Psoas muscle (tissue), 7 donors: ENCODE measurements at regions not wholly inside any gene's neighbourhood (a gene's known extent, or its start where the extent isn't known, plus 50 kb on each side); places are given as distances from the start of the nearest gene placed in this dataset.
"Not testable (repeated sequence)": the region's sequence is repeated elsewhere in the genome, so short reads cannot be mapped to it uniquely, and the experiment has no call there.

Experiments
- ATAC-seq, 4 donors: fragments of 200-7000 bp; cut with Tn5 transposase; one replicate each; pipeline ENCODE4 v1.9.1; 2020; ENCODE audit warnings: moderate library complexity in 3 of 4, mild to moderate bottlenecking in 2 of 4
- DNase-seq, 2 donors: peaks; one replicate each; pipeline ENCODE4 v3.0.0-alpha.2; 2020
- H3K27ac ChIP-seq: fragments of 200-600 bp; one replicate; pipeline ENCODE4 v1.8.0; 2022
- H3K27me3 ChIP-seq, 3 donors: fragments of 200-600 bp in 1 of 3; one replicate each; pipeline versions ENCODE4 v1.6.1 to v1.8.0; 2013 to 2022; ENCODE audit warnings: low read length in 2 of 3, mild to moderate bottlenecking in 2 of 3, moderate library complexity in 1 of 3; ENCODE audit not compliant: insufficient read depth in 3 of 3
- H3K36me3 ChIP-seq, 2 donors: fragments of 200-600 bp in 1 of 2; one replicate each; pipeline versions ENCODE4 v1.6.1 to v1.8.0; 2013 to 2022; ENCODE audit warnings: low read depth in 1 of 2, mild to moderate bottlenecking in 1 of 2, moderate library complexity in 1 of 2; ENCODE audit not compliant: insufficient read depth in 1 of 2
- H3K4me1 ChIP-seq: fragments of 200-600 bp; one replicate; pipeline ENCODE4 v1.8.0; 2022
- H3K4me3 ChIP-seq: fragments of 200-600 bp; one replicate; pipeline ENCODE4 v1.8.0; 2022; ENCODE audit warnings: mild to moderate bottlenecking
- H3K9me3 ChIP-seq: fragments of 200-600 bp; one replicate; pipeline ENCODE4 v1.8.0; 2022
- CTCF ChIP-seq: fragments of 200-600 bp; IDR thresholded peaks from one replicate; pipeline ENCODE4 v1.8.0; 2022; ENCODE audit warnings: antibody characterized with exemption
- WGBS, 3 donors: extraction: QIAGEN DNeasy Blood & Tissue Kit; methylation state at CpG; one replicate each; pipeline versions ENCODE4 v1.1.6 to v1.1.7; 2013; 5-methylcytosine and 5-hydroxymethylcytosine counted together
- intact Hi-C, 2 donors: fragments of 100-400 bp; cut with DNase I; formaldehyde crosslinking; loops; one replicate each; pipeline versions ENCODE4 v1.11.0 to v1.14.2; 2022
- donor health status: healthy with polysubstance abuse.
- donor health status: DM: no; HTN: no; CAD: no; lungs with moderate emphysema.
- donor health status: Bipolar disorder and iron deficiency.
- donor health status: healthy.
- donor health status: DM: yes; HTN: yes; CAD: no.
- donor health status: DM: no; HTN: no; CAD: no.
- donor health status: DM: yes; HTN: yes; CAD: no.

GRCh38 chr3:102006812-102007485 is 157.6 kb downstream of the NFKBIZ start:
- intact Hi-C loops = no loop called here
- TF ChIP-seq CTCF = no peak
- WGBS, 3 donors = 7 to 41% (median 38%) methylated on average over 1 of the region's 1 CpG
- H3K27me3 ChIP-seq = no peaks in the 10 kb centered on the region
- no peaks in the 10 kb centered on the region for H3K36me3 ChIP-seq
- ATAC-seq = no peak
- H3K4me1 ChIP-seq = no peaks in the 10 kb centered on the region
- H3K4me3 ChIP-seq = no peak overlapping the region
- DNase-seq = no peak
- no peak overlapping the region for H3K27ac ChIP-seq
- no peaks in the 10 kb centered on the region for H3K9me3 ChIP-seq

GRCh38 chr3:102008436-102008835 is 159.1 kb downstream of the NFKBIZ start:
- intact Hi-C loops, H3K27me3 ChIP-seq, H3K4me1 ChIP-seq, H3K27ac ChIP-seq, H3K4me3 ChIP-seq, H3K9me3 ChIP-seq, ATAC-seq, H3K36me3 ChIP-seq, DNase-seq: not testable (repeated sequence)
- 83 to 93% (median 92%) methylated on average over 11 of the region's 11 CpGs for WGBS, 3 donors

- H3K4me3 ChIP-seq = no peak overlapping the region
- H3K9me3 ChIP-seq = peaks cover 16% of the 10 kb centered on the region
- no peaks in the 10 kb centered on the region for H3K4me1 ChIP-seq
- intact Hi-C loops = no loop called here
- DNase-seq (no peak), ATAC-seq (no peak)
- no peak for TF ChIP-seq CTCF
- H3K27me3 ChIP-seq = no peaks in the 10 kb centered on the region
- WGBS, 3 donors = 90 to 100% (median 94%) methylated on average over 1 of the region's 1 CpG
- no peaks in the 10 kb centered on the region for H3K36me3 ChIP-seq
- H3K27ac ChIP-seq = no peak overlapping the region
Observed at GRCh38 chr3:102016417-102016816, 167.1 kb downstream of the NFKBIZ start.

- TF ChIP-seq CTCF = no peak
- ATAC-seq = no peak
- WGBS, 3 donors = 78 to 85% (median 81%) methylated on average over 2 of the region's 2 CpGs
Observed at GRCh38 chr3:102017784-102018183, 168.5 kb downstream of the NFKBIZ start.

GRCh38 chr3:102018551-102018950 is 169.2 kb downstream of the NFKBIZ start:
- no peak overlapping the region for H3K27ac ChIP-seq
- no peak for ATAC-seq
- TF ChIP-seq CTCF = no peak
- H3K4me3 ChIP-seq = no peak overlapping the region
- intact Hi-C loops = no loop called here
- peaks cover 16% of the 10 kb centered on the region for H3K9me3 ChIP-seq
- H3K36me3 ChIP-seq = no peaks in the 10 kb centered on the region
- no peak for DNase-seq
- no peaks in the 10 kb centered on the region for H3K27me3 ChIP-seq
- 81 to 86% (median 81%) methylated on average over 7 of the region's 7 CpGs for WGBS, 3 donors
- H3K4me1 ChIP-seq = no peaks in the 10 kb centered on the region

More at GRCh38 chr3:102017784-102018183, 168.5 kb downstream of the NFKBIZ start:
- Histone ChIP-seq H3K4me1 (no peaks in the 10 kb centered on the region), H3K4me3 (no peak overlapping the region), H3K36me3 (no peaks in the 10 kb centered on the region), H3K27me3 (no peaks in the 10 kb centered on the region), H3K9me3 (peaks cover 16% of the 10 kb centered on the region), H3K27ac (no peak overlapping the region)
- no peak for DNase-seq
- intact Hi-C loops = no loop called here
